Inferior parietal cortex (tissue), 1 donor: ENCODE measurements at regions not wholly inside any gene's neighbourhood (a gene's known extent, or its start where the extent isn't known, plus 50 kb on each side); places are given as distances from the start of the nearest gene placed in this dataset.

ENCODE experiments used
- DNase-seq: peaks from one replicate; pipeline ENCODE4 v3.0.0-alpha.2; 2016; ENCODE audit errors: extremely low spot score

- DNase-seq: no peak
Observed at GRCh38 chr9:87278971-87279733, 218.5 kb upstream of the DAPK1 start.

DNA sequence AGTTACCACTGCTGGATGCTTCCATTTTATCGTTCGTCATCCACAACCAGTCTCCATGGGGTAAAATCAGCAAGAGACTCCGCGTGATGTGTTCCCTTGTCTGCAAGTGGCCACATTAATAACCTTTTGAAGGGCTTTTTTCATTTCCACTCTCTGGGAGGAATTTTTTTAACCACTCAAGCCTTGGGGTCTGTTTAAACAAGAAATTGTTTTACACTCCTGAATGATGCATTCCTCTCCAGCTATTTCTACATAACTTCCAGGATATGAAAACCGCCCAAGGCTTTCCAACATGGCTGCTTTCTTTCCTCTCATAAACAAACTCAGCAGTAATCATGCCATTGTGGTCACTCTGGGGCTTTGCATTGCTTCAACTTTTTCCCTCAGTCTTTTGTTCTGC lies 217.2 kb upstream of the DAPK1 start:
- no peak for DNase-seq

GRCh38 chr9:87282538-87282937 lies 215.1 kb upstream of the DAPK1 start:
- DNase-seq: no peak

DNA sequence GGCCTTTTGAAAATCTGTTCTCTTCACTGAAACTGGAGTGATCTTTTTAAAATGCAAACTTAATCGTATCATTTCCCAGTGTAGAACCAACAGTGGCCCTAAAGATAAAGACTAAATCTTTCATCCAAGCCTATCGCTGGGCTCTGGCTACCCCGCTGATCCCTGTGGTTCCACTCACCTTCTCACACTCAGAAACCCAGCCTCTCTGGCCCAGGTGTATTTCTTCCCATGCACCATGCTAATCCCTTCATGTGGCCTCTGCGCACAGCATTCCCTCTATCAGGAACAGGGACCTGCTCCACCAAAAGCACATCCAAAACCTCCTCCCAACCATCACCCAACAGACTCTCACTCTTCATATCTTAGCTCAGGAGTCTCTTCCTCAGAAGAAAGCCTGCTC lies 214.1 kb upstream of the DAPK1 start:
- no peak for DNase-seq

- DNase-seq: no peak
Observed at GRCh38 chr9:87285183-87285850, 212.3 kb upstream of the DAPK1 start.

DNA sequence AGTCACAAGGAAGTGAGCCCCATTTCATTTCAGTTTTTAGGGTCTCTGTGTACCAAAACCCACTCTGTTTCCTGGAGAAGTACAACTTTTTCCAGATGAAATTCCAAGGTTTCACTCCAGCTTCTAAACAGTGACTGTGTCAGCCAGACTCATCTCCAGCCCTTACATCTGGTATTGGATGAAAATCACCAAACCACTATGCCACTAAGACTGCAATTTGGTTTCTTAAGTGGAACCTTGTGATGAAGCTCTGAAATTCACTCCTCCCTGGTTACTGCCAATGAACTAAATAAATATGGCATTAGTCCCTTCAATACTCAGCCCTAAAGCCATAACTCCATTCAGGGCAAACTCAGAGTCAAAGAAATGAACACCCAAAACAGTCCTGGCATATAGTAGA lies 211.2 kb upstream of the DAPK1 start:
- no peak for DNase-seq

DNA sequence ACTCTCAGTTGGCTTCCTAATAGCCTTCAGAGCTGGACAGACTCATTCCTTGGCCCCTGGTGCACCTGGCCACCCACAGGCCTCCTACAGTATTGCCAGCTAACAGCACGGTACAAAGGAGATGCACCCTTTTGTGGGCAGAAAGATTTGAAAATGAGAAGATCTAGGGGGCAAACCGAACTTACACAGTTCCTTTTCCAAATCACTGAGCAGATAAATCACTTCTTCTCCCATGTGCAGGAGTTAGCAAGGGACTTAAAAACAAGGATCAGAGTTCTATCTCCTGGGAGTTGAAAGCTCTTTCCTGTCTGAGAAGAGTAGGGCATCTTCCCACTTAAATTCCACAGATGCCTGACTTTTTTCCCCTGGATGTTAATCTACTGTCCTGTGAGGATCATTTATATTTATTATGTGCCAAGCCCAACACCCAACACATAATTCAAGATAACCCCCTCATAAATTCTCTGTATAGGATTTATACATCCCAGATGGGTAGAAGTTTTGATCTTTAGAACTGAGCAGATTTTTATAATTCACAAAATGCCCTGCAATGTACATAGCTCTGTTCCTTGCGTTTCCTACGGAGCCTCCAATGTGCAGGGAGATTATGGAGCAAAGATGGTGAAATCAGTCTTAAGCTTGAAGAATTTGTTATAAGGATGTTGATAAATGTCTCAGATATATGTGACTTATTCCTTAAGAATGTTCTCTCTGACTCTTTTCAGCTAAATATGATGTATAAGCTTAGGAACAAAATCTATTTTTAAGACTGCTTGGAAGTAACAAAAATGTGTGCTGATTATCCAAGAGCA lies 207.2 kb upstream of the DAPK1 start:
- no peak for DNase-seq

DNA sequence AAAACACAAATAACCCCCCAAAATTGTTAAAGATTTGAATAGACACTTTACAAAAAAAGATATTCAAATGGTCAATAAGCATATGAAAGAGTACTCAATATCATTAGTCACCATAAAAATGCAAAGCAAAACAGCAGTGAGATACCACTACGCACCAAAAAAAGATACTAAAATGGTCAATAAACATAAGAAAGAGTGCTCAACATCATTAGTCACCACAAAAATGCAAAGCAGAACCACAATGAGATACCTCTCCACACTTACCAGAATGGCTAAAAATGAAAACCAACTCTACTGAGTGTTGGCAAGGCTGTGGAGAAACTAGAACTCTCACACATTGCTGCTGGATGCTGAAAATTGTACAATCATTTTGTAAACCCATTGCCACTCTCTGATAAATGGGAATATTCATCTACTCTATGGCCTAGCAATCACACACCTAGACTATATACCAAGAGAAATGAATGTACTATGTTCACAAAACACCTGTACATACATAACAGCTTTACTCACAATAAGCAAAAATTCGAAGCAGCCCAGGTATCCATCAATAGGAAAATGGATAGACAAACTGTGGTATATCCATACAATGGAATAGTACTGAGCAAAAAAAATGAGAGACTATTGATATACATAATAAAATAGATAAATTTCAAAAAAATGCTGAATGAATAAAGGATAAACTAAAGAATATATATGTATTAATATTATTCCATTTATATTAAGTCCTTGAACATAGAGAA lies 205.0 kb upstream of the DAPK1 start:
- DNase-seq: no peak

DNA sequence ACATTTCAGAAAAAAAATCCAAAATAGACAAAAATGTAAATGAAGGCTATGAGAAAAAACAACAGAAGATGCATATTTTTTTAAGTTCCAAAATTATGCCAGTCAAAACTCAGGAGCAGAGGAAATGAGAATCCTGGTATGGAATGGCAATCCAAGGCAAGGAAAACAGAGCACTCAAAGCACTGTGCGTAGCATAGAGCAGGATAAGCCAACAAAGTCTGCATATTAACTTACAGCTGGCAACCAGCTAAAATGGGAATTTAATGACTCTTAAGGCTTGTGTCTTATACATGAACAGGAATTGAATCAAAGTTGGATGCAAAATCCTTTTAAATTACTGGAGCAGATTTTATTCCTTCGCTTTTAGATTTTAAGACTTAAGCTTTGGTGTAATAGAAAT lies 203.5 kb upstream of the DAPK1 start:
- no peak for DNase-seq

DNA sequence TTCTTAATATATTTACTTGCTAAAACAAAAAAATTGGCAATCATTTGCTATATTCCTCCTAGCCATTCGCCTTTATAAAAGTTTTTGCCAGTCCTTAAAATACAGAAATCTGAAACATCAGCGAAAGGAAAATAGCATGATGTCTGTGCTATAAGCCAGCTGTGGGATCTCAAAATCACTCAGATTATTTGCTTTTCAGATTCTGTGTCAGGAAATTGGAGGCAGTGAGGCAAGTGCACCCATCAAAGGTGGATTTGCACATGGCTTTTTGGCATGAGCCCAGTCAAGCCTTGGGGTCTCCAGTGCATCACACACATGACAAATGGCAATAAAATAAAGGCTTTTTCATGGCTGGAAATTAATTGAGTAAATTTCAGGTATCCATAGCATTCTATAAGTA lies 196.8 kb upstream of the DAPK1 start:
- DNase-seq: no peak

- DNase-seq: no peak
Observed at GRCh38 chr9:87301371-87301770, 196.3 kb upstream of the DAPK1 start.

- no peak for DNase-seq
Observed at GRCh38 chr9:87305151-87305550, 192.5 kb upstream of the DAPK1 start.

- no peak for DNase-seq
Observed at GRCh38 chr9:87306006-87306405, 191.7 kb upstream of the DAPK1 start.

GRCh38 chr9:87307848-87308247 lies 189.8 kb upstream of the DAPK1 start:
- DNase-seq: no peak

DNA sequence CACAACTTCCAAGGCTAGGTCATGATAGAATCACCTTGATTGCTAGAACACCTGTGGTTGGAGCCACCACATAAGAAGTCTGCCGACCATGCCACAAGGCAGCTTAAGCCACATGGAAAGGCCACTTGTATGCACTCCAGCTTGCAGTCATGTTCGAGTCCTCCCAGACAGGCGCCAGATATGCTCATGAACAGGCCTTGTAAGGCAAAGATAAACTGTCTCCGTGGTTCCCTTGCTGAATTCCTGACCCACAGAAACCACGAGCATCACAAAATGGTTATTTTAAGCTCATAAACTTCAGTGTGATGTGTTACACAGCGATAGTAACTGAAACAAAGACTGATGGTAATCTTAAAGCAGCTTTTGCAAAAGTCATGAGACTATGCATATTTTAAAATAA lies 188.4 kb upstream of the DAPK1 start:
- no peak for DNase-seq

GRCh38 chr9:87310827-87311523 lies 186.7 kb upstream of the DAPK1 start:
- no peak for DNase-seq

- no peak for DNase-seq
Observed at GRCh38 chr9:87319656-87320055, 178.0 kb upstream of the DAPK1 start.

DNA sequence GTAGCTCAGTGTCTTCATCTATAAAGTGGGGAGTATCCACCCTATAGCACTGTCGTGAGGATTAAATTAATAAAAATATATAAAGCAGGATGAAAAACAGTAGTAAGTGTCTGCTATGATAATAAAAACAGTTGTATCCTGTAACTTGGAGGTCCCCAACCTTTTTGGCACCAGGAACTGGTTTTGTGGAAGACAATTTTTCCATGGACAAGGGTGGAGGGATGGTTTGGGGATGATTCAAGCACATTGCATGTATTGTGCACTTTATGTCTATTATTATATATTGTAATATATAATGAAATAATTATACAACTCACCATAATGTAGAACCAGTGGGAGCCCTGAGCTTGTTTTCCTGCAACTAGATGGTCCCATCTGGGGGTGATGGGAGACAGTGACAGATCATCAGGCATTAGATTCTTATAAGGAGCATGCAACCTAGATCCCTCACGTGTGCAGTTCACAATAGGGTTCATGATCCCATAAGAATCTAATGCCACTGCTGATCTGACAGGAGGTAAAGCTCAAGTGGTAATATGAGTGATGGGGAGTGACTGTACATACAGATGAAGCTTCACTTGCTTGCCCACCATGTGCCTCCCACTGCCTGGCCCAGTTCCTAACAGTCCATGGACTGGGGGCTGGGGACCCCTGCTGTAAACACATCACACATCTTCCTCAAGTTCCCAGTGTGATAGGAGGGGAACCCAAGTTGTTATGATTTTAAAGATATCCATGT lies 177.4 kb upstream of the DAPK1 start:
- no peak for DNase-seq

GRCh38 chr9:87322840-87323635 lies 174.6 kb upstream of the DAPK1 start:
- no peak for DNase-seq

- no peak for DNase-seq
Observed at GRCh38 chr9:87323928-87324327, 173.7 kb upstream of the DAPK1 start.
